WTC11 (cell line): ENCODE measurements at regions not wholly inside any gene's neighbourhood (a gene's known extent, or its start where the extent isn't known, plus 50 kb on each side); places are given as distances from the start of the nearest gene placed in this dataset.

Experiments
- ATAC-seq: fragments of 200-7000 bp; cut with Tn5 transposase; 2 replicates; pipeline ENCODE4 v1.10.0; 2021; ENCODE audit warnings: mild to moderate bottlenecking, moderate library complexity
- CTCF ChIA-PET: fragments of 300-600 bp; sonication (Branson Sonifier 250); formaldehyde crosslinking; loops from one replicate; lab custom pipeline; 2021; ENCODE audit warnings: antibody characterized with exemption; lab: Charles Lee
- POLR2A ChIA-PET: fragments of 350-600 bp; sonication (Branson Sonifier 250); formaldehyde crosslinking; loops from one replicate; lab custom pipeline; 2021; ENCODE audit warnings: antibody characterized with exemption; lab: Charles Lee
- DNase-seq: peaks from one replicate; pipeline ENCODE4 v3.0.0; 2021; ENCODE audit warnings: low spot score
- H3K27ac Mint-ChIP-seq: 2 replicates; pipeline ENCODE4 v1.8.0; 2021; ENCODE audit warnings: mixed read lengths
- H3K27me3 Mint-ChIP-seq: 2 replicates; pipeline ENCODE4 v1.8.0; 2021; ENCODE audit warnings: low read depth, mild to moderate bottlenecking, moderate library complexity, mixed read lengths
- H3K36me3 Mint-ChIP-seq: 2 replicates; pipeline ENCODE4 v1.8.0; 2021; ENCODE audit warnings: mixed read lengths
- H3K4me1 Mint-ChIP-seq: 2 replicates; pipeline ENCODE4 v1.8.0; 2022; ENCODE audit warnings: mixed read lengths
- H3K4me3 Mint-ChIP-seq: 2 replicates; pipeline ENCODE4 v1.8.0; 2021; ENCODE audit warnings: mild to moderate bottlenecking, moderate library complexity, mixed read lengths
- H3K9me3 Mint-ChIP-seq: 2 replicates; pipeline ENCODE4 v1.8.0; 2021; ENCODE audit warnings: mixed read lengths
- AR ChIP-seq: fragments of 250-450 bp; sonication (Bioruptor Pico); IDR thresholded peaks from 2 replicates; pipeline ENCODE4 v1.9.0; 2021; ENCODE audit warnings: mild to moderate bottlenecking
- CREB1 ChIP-seq: sonication (generic); formaldehyde crosslinking; IDR thresholded peaks from 2 replicates; pipeline ENCODE4 v1.8.0; 2023; ENCODE audit warnings: mild to moderate bottlenecking, missing genetic modification reagents
- ETV6 ChIP-seq: sonication (generic); formaldehyde crosslinking; IDR thresholded peaks from 2 replicates; pipeline ENCODE4 v1.8.1; 2022; ENCODE audit warnings: mild to moderate bottlenecking, missing genetic modification reagents
- FOXK1 ChIP-seq: sonication (generic); formaldehyde crosslinking; IDR thresholded peaks from 2 replicates; pipeline ENCODE4 v1.8.0; 2022; ENCODE audit warnings: mild to moderate bottlenecking, moderate library complexity, missing genetic modification reagents
- FOXP1 ChIP-seq: sonication (generic); formaldehyde crosslinking; IDR thresholded peaks from 2 replicates; pipeline ENCODE4 v1.8.0; 2022; ENCODE audit warnings: missing genetic modification reagents, mild to moderate bottlenecking, moderate library complexity, borderline replicate concordance
- GABPB1 ChIP-seq: sonication (generic); formaldehyde crosslinking; IDR thresholded peaks from 2 replicates; pipeline ENCODE4 v1.8.1; 2023; ENCODE audit warnings: mild to moderate bottlenecking, missing genetic modification reagents
- GRHL2 ChIP-seq: fragments of 250-450 bp; sonication (Bioruptor Pico); IDR thresholded peaks from 2 replicates; pipeline ENCODE4 v1.8.0; 2022; ENCODE audit warnings: mild to moderate bottlenecking, moderate library complexity; ENCODE audit not compliant: insufficient replicate concordance, severe bottlenecking
- HMGA2 ChIP-seq: fragments of 250-450 bp; sonication (Bioruptor Pico); IDR thresholded peaks from 2 replicates; pipeline ENCODE4 v1.4.0; 2021; ENCODE audit warnings: mild to moderate bottlenecking, moderate library complexity
- KAT7 ChIP-seq: sonication (generic); formaldehyde crosslinking; IDR thresholded peaks from 2 replicates; pipeline ENCODE4 v1.8.1; 2023; ENCODE audit warnings: missing genetic modification reagents, mild to moderate bottlenecking, borderline replicate concordance
- MXD4 ChIP-seq: fragments of 250-450 bp; sonication (Bioruptor Pico); IDR thresholded peaks from 2 replicates; pipeline ENCODE4 v1.8.0; 2021; ENCODE audit warnings: mild to moderate bottlenecking, moderate library complexity, borderline replicate concordance
- NR1H2 ChIP-seq: sonication (generic); formaldehyde crosslinking; IDR thresholded peaks from 2 replicates; pipeline ENCODE4 v1.9.0; 2021; ENCODE audit warnings: mild to moderate bottlenecking, moderate library complexity, missing genetic modification reagents
- NR3C1 ChIP-seq: sonication (generic); formaldehyde crosslinking; conservative IDR thresholded peaks from 2 replicates; pipeline ENCODE4 v1.8.1; 2023; ENCODE audit warnings: low read depth, mild to moderate bottlenecking, missing genetic modification reagents
- PRRX2 ChIP-seq: fragments of 250-450 bp; sonication (Bioruptor Pico); IDR thresholded peaks from 2 replicates; pipeline ENCODE4 v1.8.0; 2021; ENCODE audit warnings: mild to moderate bottlenecking
- SMAD4 ChIP-seq: sonication (generic); formaldehyde crosslinking; IDR thresholded peaks from 2 replicates; pipeline ENCODE4 v1.8.0; 2022; ENCODE audit warnings: mild to moderate bottlenecking, missing genetic modification reagents
- TP53 ChIP-seq: sonication (generic); formaldehyde crosslinking; IDR thresholded peaks from 2 replicates; pipeline ENCODE4 v1.8.1; 2023; ENCODE audit warnings: mild to moderate bottlenecking, missing genetic modification reagents
- ZNF121 ChIP-seq: sonication (generic); formaldehyde crosslinking; IDR thresholded peaks from 2 replicates; pipeline ENCODE4 v1.8.0; 2023; ENCODE audit warnings: missing genetic modification reagents
- ZNF219 ChIP-seq: sonication (generic); formaldehyde crosslinking; IDR thresholded peaks from 2 replicates; pipeline ENCODE4 v1.8.0; 2023; ENCODE audit warnings: missing genetic modification reagents, mild to moderate bottlenecking, borderline replicate concordance
- ZNF232 ChIP-seq: sonication (generic); formaldehyde crosslinking; IDR thresholded peaks from 2 replicates; pipeline ENCODE4 v1.8.0; 2022; ENCODE audit warnings: mild to moderate bottlenecking, missing genetic modification reagents
- ZNF671 ChIP-seq: fragments of 250-450 bp; sonication (Bioruptor Pico); IDR thresholded peaks from 2 replicates; pipeline ENCODE4 v1.8.0; 2021; ENCODE audit warnings: mild to moderate bottlenecking
- TF ChIP-seq, protein P1 (sequence below): sonication (generic); formaldehyde crosslinking; IDR thresholded peaks from 2 replicates; pipeline ENCODE4 v1.8.0; 2022; ENCODE audit warnings: missing genetic modification reagents
- TF ChIP-seq, protein P2 (sequence below): fragments of 200-600 bp; IDR thresholded peaks from 2 replicates; pipeline ENCODE4 v1.8.0; 2022; ENCODE audit warnings: antibody characterized with exemption

GRCh38 chr2:163838890-163839289 is 103.1 kb upstream of the FIGN start (continued):
- TF ChIP-seq, protein P1, sequence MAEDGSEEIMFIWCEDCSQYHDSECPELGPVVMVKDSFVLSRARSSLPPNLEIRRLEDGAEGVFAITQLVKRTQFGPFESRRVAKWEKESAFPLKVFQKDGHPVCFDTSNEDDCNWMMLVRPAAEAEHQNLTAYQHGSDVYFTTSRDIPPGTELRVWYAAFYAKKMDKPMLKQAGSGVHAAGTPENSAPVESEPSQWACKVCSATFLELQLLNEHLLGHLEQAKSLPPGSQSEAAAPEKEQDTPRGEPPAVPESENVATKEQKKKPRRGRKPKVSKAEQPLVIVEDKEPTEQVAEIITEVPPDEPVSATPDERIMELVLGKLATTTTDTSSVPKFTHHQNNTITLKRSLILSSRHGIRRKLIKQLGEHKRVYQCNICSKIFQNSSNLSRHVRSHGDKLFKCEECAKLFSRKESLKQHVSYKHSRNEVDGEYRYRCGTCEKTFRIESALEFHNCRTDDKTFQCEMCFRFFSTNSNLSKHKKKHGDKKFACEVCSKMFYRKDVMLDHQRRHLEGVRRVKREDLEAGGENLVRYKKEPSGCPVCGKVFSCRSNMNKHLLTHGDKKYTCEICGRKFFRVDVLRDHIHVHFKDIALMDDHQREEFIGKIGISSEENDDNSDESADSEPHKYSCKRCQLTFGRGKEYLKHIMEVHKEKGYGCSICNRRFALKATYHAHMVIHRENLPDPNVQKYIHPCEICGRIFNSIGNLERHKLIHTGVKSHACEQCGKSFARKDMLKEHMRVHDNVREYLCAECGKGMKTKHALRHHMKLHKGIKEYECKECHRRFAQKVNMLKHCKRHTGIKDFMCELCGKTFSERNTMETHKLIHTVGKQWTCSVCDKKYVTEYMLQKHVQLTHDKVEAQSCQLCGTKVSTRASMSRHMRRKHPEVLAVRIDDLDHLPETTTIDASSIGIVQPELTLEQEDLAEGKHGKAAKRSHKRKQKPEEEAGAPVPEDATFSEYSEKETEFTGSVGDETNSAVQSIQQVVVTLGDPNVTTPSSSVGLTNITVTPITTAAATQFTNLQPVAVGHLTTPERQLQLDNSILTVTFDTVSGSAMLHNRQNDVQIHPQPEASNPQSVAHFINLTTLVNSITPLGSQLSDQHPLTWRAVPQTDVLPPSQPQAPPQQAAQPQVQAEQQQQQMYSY (CRISPR knock-in tag), result no peak
- TF ChIP-seq ETV6 (CRISPR knock-in tag) (no peak), AR (CRISPR knock-in tag) (no peak), TP53 (CRISPR knock-in tag) (no peak), NR1H2 (CRISPR knock-in tag) (no peak), ZNF671 (CRISPR knock-in tag) (no peak)

- DNase-seq (no peak), ATAC-seq (no peak)
- TF ChIP-seq MXD4 (CRISPR knock-in tag) (no peak), KAT7 (CRISPR knock-in tag) (no peak), CREB1 (CRISPR knock-in tag) (no peak), NR3C1 (CRISPR knock-in tag) (no peak), HMGA2 (no peak), FOXK1 (CRISPR knock-in tag) (no peak), ZNF121 (CRISPR knock-in tag) (no peak), PRRX2 (CRISPR knock-in tag) (no peak), ZNF219 (CRISPR knock-in tag) (no peak)
- TF ChIP-seq, protein P2, sequence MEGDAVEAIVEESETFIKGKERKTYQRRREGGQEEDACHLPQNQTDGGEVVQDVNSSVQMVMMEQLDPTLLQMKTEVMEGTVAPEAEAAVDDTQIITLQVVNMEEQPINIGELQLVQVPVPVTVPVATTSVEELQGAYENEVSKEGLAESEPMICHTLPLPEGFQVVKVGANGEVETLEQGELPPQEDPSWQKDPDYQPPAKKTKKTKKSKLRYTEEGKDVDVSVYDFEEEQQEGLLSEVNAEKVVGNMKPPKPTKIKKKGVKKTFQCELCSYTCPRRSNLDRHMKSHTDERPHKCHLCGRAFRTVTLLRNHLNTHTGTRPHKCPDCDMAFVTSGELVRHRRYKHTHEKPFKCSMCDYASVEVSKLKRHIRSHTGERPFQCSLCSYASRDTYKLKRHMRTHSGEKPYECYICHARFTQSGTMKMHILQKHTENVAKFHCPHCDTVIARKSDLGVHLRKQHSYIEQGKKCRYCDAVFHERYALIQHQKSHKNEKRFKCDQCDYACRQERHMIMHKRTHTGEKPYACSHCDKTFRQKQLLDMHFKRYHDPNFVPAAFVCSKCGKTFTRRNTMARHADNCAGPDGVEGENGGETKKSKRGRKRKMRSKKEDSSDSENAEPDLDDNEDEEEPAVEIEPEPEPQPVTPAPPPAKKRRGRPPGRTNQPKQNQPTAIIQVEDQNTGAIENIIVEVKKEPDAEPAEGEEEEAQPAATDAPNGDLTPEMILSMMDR, result no peak
- ChIA-PET POLR2A (no interaction called here), CTCF (no interaction called here)
- Mint-ChIP-seq H3K27ac (no peak overlapping the region), H3K4me3 (no peak overlapping the region), H3K9me3 (no peaks in the 10 kb centered on the region), H3K36me3 (no peaks in the 10 kb centered on the region), H3K4me1 (peaks cover 7% of the 10 kb centered on the region; the same call in 1 of the 2 replicates), H3K27me3 (no peaks in the 10 kb centered on the region)
Measured at GRCh38 chr2:163836167-163836566, 100.4 kb upstream of the FIGN start.

GRCh38 chr2:163834841-163835240 is 99.0 kb upstream of the FIGN start:
- Mint-ChIP-seq H3K27me3 (no peaks in the 10 kb centered on the region), H3K36me3 (no peaks in the 10 kb centered on the region), H3K4me3 (no peak overlapping the region), H3K27ac (no peak overlapping the region), H3K9me3 (peaks cover under 1% of the 10 kb centered on the region; the same call in 1 of the 2 replicates), H3K4me1 (peaks cover 7% of the 10 kb centered on the region; the same call in 1 of the 2 replicates)
- POLR2A ChIA-PET, result no interaction called here
- CTCF ChIA-PET, result no interaction called here
- ATAC-seq (no peak), DNase-seq (no peak)
- TF ChIP-seq ZNF232 (CRISPR knock-in tag) (no peak), FOXP1 (no peak), GRHL2 (CRISPR knock-in tag) (no peak), GABPB1 (CRISPR knock-in tag) (no peak), AR (CRISPR knock-in tag) (no peak), SMAD4 (CRISPR knock-in tag) (no peak)
- TF ChIP-seq, protein P1 (CRISPR knock-in tag), result no peak
